H1 (cell line): ENCODE measurements at regions not wholly inside any gene's neighbourhood (a gene's known extent, or its start where the extent isn't known, plus 50 kb on each side); places are given as distances from the start of the nearest gene placed in this dataset.

Source experiments
- CTCF ChIA-PET: fragments of 300-600 bp; sonication (Branson Sonifier 250); formaldehyde crosslinking; loops from one replicate; lab custom pipeline; 2021; ENCODE audit not compliant: partially characterized antibody; lab: Charles Lee
- POLR2A ChIA-PET: fragments of 300-600 bp; sonication (Branson Sonifier 250); formaldehyde crosslinking; loops from one replicate; lab custom pipeline; 2021; ENCODE audit warnings: inconsistent platforms; ENCODE audit not compliant: partially characterized antibody; lab: Charles Lee
- DNase-seq, 2 experiments: peaks; one replicate each; pipeline versions ENCODE4 v3.0.0 to v3.0.0-alpha.2; 2010 to 2022; ENCODE audit warnings: low spot score in 2 of 2, low read depth in 1 of 2, mixed read lengths in 1 of 2
- FAIRE-seq: peaks from 2 replicates; lab custom pipeline; 2011; peaks lifted over from hg19 to GRCh38; lab: Jason Lieb, UNC
- H2AFZ ChIP-seq: 2 replicates; pipeline ENCODE4 v1.8.1; 2012; ENCODE audit warnings: low read length, inconsistent platforms
- H2AK5ac ChIP-seq: 2 replicates; pipeline ENCODE4 v1.6.1; 2013; ENCODE audit warnings: low read depth, low read length
- H2BK120ac ChIP-seq: replicated peaks from 2 replicates; pipeline ENCODE3; 2013; ENCODE audit warnings: low read depth, low read length, inconsistent platforms
- H2BK12ac ChIP-seq: 2 replicates; pipeline ENCODE4 v1.6.1; 2013; ENCODE audit warnings: low read depth, low read length
- H2BK15ac ChIP-seq: 2 replicates; pipeline ENCODE4 v1.6.1; 2013; ENCODE audit warnings: low read length
- H2BK20ac ChIP-seq: 2 replicates; pipeline ENCODE4 v1.6.1; 2013; ENCODE audit warnings: low read length
- H2BK5ac ChIP-seq: 2 replicates; pipeline ENCODE4 v1.6.1; 2013; ENCODE audit warnings: low read depth, low read length
- H3K14ac ChIP-seq: 2 replicates; pipeline ENCODE4 v1.6.1; 2013; ENCODE audit warnings: inconsistent platforms; ENCODE audit not compliant: insufficient read length
- H3K18ac ChIP-seq: 2 replicates; pipeline ENCODE4 v1.6.1; 2013; ENCODE audit warnings: low read length; ENCODE audit errors: extremely low read depth
- H3K23ac ChIP-seq: 2 replicates; pipeline ENCODE4 v1.6.1; 2013; ENCODE audit warnings: inconsistent platforms; ENCODE audit not compliant: insufficient read length
- H3K23me2 ChIP-seq: 2 replicates; pipeline ENCODE4 v1.6.1; 2013; ENCODE audit warnings: low read depth, low read length
- H3K27ac ChIP-seq: 2 replicates; pipeline ENCODE4 v1.6.1; 2011; ENCODE audit warnings: low read depth, low read length, inconsistent platforms
- H3K27me3 ChIP-seq, 4 experiments: replicated peaks in 1 of 4; 1 replicate in 1 of 4; 2 replicates in 3 of 4; pipeline versions ENCODE4 v1.6.1 to v1.8.1; 2011 to 2013; ENCODE audit warnings: low read length in 3 of 4, mild to moderate bottlenecking in 3 of 4, inconsistent platforms in 2 of 4, mixed read lengths in 2 of 4, moderate library complexity in 1 of 4; ENCODE audit not compliant: control insufficient read depth in 3 of 4, insufficient read depth in 3 of 4; ENCODE audit errors: extremely low read depth in 1 of 4
- H3K36me3 ChIP-seq, 4 experiments: 2 replicates each; pipeline versions ENCODE4 v1.6.1 to v1.8.1; 2011 to 2013; ENCODE audit warnings: mild to moderate bottlenecking in 4 of 4, low read length in 3 of 4, moderate library complexity in 2 of 4, control low read depth in 1 of 4, inconsistent platforms in 1 of 4; ENCODE audit not compliant: insufficient read depth in 4 of 4, control insufficient read depth in 2 of 4
- H3K4ac ChIP-seq: replicated peaks from 2 replicates; pipeline ENCODE3; 2013; ENCODE audit warnings: low read length, low read depth, mixed read lengths, inconsistent platforms; ENCODE audit not compliant: insufficient read length
- H3K4me1 ChIP-seq, 4 experiments: replicated peaks in 1 of 4; 1 replicate in 1 of 4; 2 replicates in 3 of 4; pipeline versions ENCODE4 v1.6.1 to v1.8.1; 2011 to 2013; ENCODE audit warnings: low read length in 3 of 4, inconsistent platforms in 2 of 4, mixed read lengths in 1 of 4; ENCODE audit not compliant: insufficient read depth in 4 of 4, control insufficient read depth in 3 of 4
- H3K4me2 ChIP-seq, 2 experiments: 2 replicates each; pipeline versions ENCODE4 v1.6.1 to v1.8.1; 2011 to 2013; ENCODE audit warnings: low read depth in 2 of 2, low read length in 2 of 2, control low read depth in 1 of 2, inconsistent platforms in 1 of 2, mild to moderate bottlenecking in 1 of 2; ENCODE audit not compliant: insufficient read depth in 1 of 2
- H3K4me3 ChIP-seq, 4 experiments: fragments of 200-600, 300-600 bp in 1 of 4; sonication (generic), shearing (Covaris generic), sonication (Bioruptor Twin) in 1 of 4; 2 replicates each; pipeline versions ENCODE4 v1.5.1 to v1.8.1; 2011 to 2016; ENCODE audit warnings: low read length in 4 of 4, low read depth in 3 of 4, control low read depth in 2 of 4, inconsistent platforms in 2 of 4, mild to moderate bottlenecking in 2 of 4, mixed read lengths in 1 of 4, moderate library complexity in 1 of 4; ENCODE audit not compliant: insufficient read depth in 2 of 4; ENCODE audit errors: extremely low read depth in 1 of 4
- H3K56ac ChIP-seq: replicated peaks from 2 replicates; pipeline ENCODE3; 2013; ENCODE audit warnings: low read depth, mild to moderate bottlenecking, mixed read lengths, low read length, inconsistent platforms; ENCODE audit not compliant: insufficient read length
- H3K79me1 ChIP-seq: 2 replicates; pipeline ENCODE4 v1.6.1; 2013; ENCODE audit warnings: low read depth, low read length, control low read depth
- H3K79me2 ChIP-seq, 2 experiments: 2 replicates each; pipeline versions ENCODE4 v1.6.1 to v1.8.1; 2012 to 2013; ENCODE audit warnings: low read length in 2 of 2, mild to moderate bottlenecking in 2 of 2, inconsistent platforms in 1 of 2; ENCODE audit not compliant: insufficient read depth in 2 of 2, control insufficient read depth in 1 of 2
- H3K9ac ChIP-seq, 4 experiments: replicated peaks in 1 of 4; 1 replicate in 1 of 4; 2 replicates in 3 of 4; pipeline versions ENCODE4 v1.6.1 to v1.8.1; 2011 to 2013; ENCODE audit warnings: low read depth in 3 of 4, low read length in 3 of 4, control low read depth in 2 of 4, mild to moderate bottlenecking in 2 of 4, moderate library complexity in 2 of 4, inconsistent platforms in 1 of 4; ENCODE audit errors: extremely low read depth in 1 of 4
- H3K9me3 ChIP-seq, 2 experiments: 2 replicates each; pipeline versions ENCODE4 v1.6.1 to v1.8.1; 2012 to 2013; ENCODE audit warnings: mild to moderate bottlenecking in 2 of 2, moderate library complexity in 2 of 2, control low read depth in 1 of 2, inconsistent platforms in 1 of 2, low read depth in 1 of 2, low read length in 1 of 2, mixed read lengths in 1 of 2; ENCODE audit not compliant: insufficient read depth in 2 of 2
- H4K20me1 ChIP-seq, 2 experiments: replicated peaks in 1 of 2; 2 replicates each; pipeline versions ENCODE3 to v1.8.1; 2011 to 2013; ENCODE audit warnings: inconsistent platforms in 2 of 2, low read length in 2 of 2, mild to moderate bottlenecking in 1 of 2; ENCODE audit not compliant: insufficient read depth in 2 of 2, control insufficient read depth in 1 of 2
- H4K5ac ChIP-seq: 2 replicates; pipeline ENCODE4 v1.6.1; 2013; ENCODE audit warnings: low read length, low read depth, mixed read lengths, inconsistent platforms; ENCODE audit not compliant: insufficient read length
- H4K8ac ChIP-seq: 2 replicates; pipeline ENCODE4 v1.8.0; 2013; ENCODE audit warnings: mild to moderate bottlenecking, moderate library complexity, low read length, inconsistent platforms; ENCODE audit not compliant: insufficient read depth; ENCODE audit errors: extremely low read depth
- H4K91ac ChIP-seq: replicated peaks from 2 replicates; pipeline ENCODE3; 2013; ENCODE audit warnings: low read length, mixed read lengths, inconsistent platforms; ENCODE audit not compliant: insufficient read length
- CREB1 ChIP-seq: IDR thresholded peaks from 2 replicates; pipeline ENCODE4 v1.6.1; 2012; ENCODE audit warnings: inconsistent platforms
- SP1 ChIP-seq: IDR thresholded peaks from 2 replicates; pipeline ENCODE4 v1.6.1; 2011; ENCODE audit warnings: low read depth, low read length
- YY1 ChIP-seq: IDR thresholded peaks from 2 replicates; pipeline ENCODE4 v1.6.1; 2011; ENCODE audit warnings: low read depth, mild to moderate bottlenecking, low read length
- WGBS, 2 experiments: shearing (Covaris generic) in 1 of 2; methylation state at CpG; one replicate each; pipeline versions ENCODE4 v1.1.6 to v1.1.7; 2013 to 2015; ENCODE audit warnings: low lambda C conversion rate in 2 of 2, mixed read lengths in 2 of 2, inconsistent platforms in 1 of 2, low coverage in 1 of 2, missing lambda C conversion rate in 1 of 2; ENCODE audit not compliant: insufficient replicate concordance in 2 of 2, insufficient coverage in 1 of 2, insufficient read length in 1 of 2; ENCODE audit errors: extremely low coverage in 1 of 2, missing lambda C conversion rate in 1 of 2; 5-methylcytosine and 5-hydroxymethylcytosine counted together

DNA sequence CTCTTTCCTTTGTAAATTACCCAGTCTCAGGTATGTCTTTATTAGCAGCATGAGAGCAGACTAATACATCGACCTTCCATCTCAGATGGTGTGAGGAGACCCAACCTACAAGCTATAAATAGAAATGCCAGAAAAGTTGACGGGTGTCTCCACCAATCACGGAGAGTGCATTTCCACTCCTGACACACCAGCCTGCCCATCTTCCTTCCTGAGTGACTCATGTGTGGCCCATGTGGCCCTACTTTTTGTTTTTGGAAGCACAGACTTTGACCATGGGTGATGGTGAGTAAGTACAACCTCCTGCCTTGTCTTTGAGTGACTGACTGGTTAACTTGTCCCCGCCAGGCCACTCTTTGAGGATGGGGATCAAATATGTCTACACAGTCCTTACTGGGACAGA, 147.0 kb downstream of the OAT start:
- 86% methylated on average over 4 of the region's 4 CpGs; no CpG with 5 or more reads in 1 of the 2 experiments for WGBS, 2 experiments
- H2BK15ac ChIP-seq, result no peak overlapping the region
- no peak overlapping the region for H3K18ac ChIP-seq
- TF ChIP-seq YY1 (no peak), SP1 (no peak), CREB1 (no peak)
- H3K4me3 ChIP-seq, result no peak overlapping the region
- no peak overlapping the region for H4K91ac ChIP-seq
- no peak overlapping the region for H3K14ac ChIP-seq
- H2AFZ ChIP-seq, result no peak overlapping the region
- H2BK5ac ChIP-seq, result no peak overlapping the region
- H3K23ac ChIP-seq, result no peak overlapping the region
- ChIA-PET CTCF (interaction anchor here (0.9 to 2.7 kb wide), 6 partner anchors 8 to 277 kb away, joined by 3 to 7 read pairs (median 4); no protein-coding TSS in a partner anchor), POLR2A (no interaction called here)
- H3K27me3 ChIP-seq, result no peaks in the 10 kb centered on the region; a peak in 1 of 7 replicates
- no peak overlapping the region for H2BK12ac ChIP-seq
- H3K36me3 ChIP-seq, result no peaks in the 10 kb centered on the region
- H3K27ac ChIP-seq, result no peak overlapping the region
- H3K9me3 ChIP-seq, result peaks cover 12 to 15% of the 10 kb centered on the region in 2 experiments; a peak in 3 of 4 replicates
- H3K79me1 ChIP-seq, result no peaks in the 10 kb centered on the region
- H2BK120ac ChIP-seq, result no peak overlapping the region
- no peaks in the 10 kb centered on the region for H3K4me1 ChIP-seq
- H3K4me2 ChIP-seq, result no peak overlapping the region
- H4K20me1 ChIP-seq, result peaks cover 0 to 2% of the 10 kb centered on the region in 2 experiments
- no peak for DNase-seq
- H2BK20ac ChIP-seq, result no peak overlapping the region
- no peak overlapping the region for H2AK5ac ChIP-seq
- H4K5ac ChIP-seq, result no peak overlapping the region
- FAIRE-seq, result no peak
- no peak overlapping the region for H4K8ac ChIP-seq
- H3K56ac ChIP-seq, result no peak overlapping the region
- H3K4ac ChIP-seq, result no peak overlapping the region
- H3K23me2 ChIP-seq, result no peaks in the 10 kb centered on the region
- H3K79me2 ChIP-seq, result no peaks in the 10 kb centered on the region
- H3K9ac ChIP-seq, result no peak overlapping the region
